ENCODE measurements at regions not wholly inside any gene's neighbourhood (a gene's known extent, or its start where the extent isn't known, plus 50 kb on each side); places are given as distances from the start of the nearest gene placed in this dataset.

DNA sequence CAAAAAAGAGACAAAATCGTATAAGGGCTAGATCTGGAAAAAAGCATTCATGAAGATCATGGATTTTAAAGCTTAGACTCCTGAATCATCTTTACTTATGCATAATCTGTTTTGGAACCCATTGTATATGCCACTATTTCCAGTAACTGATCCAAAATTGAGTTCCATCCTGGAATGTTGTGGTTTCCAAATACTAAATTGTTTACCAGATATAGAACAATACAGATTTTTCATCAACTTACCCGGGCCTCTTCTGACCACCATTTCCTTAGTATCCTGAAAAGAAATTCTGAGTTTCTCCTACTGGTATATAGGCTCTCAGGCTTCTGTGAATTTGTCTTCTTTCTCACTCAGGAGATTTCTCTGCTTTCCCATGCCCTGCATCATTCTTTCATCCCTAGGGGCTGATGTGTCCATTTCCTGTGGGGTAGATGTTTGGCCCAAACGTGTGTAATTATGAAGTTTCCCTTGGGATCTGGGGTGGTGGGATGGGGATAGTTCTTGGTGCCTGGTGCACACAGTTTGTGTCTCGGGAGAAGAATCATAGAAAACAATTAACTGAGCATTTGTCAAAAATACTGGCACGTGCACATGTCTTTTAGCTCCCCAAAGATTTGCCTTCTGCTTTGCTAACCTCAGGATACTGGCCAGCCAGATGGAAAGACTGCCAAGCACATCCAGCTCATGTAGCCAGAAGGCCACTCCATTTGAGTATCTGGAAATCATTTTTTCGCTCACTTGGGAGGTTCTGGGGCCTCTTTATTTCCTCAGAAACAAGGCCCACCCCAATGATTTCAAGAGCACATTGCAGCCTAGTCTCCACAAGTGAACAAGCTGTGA, 127.8 kb downstream of the NTMT2 start:
- DNase-seq = no peak

DNA sequence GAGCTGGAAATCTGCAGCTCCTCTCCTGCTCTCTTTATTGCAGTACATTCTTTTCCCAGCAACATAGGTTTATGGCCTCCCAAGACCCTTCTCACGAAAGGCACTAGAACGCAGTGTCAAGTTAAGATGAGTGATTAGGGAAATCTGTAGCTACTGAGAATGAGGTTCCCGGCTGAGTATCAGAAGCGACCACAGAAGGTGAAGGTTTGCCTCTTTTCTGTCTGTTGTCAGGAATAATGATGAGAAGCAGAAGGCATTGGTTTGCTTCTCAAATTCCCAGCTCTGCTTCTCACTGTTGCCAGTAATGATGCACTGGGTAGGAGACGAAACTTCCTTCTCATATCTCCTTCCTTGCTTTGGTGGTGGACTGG, 128.4 kb downstream of the NTMT2 start:
- no peak for DNase-seq

DNA sequence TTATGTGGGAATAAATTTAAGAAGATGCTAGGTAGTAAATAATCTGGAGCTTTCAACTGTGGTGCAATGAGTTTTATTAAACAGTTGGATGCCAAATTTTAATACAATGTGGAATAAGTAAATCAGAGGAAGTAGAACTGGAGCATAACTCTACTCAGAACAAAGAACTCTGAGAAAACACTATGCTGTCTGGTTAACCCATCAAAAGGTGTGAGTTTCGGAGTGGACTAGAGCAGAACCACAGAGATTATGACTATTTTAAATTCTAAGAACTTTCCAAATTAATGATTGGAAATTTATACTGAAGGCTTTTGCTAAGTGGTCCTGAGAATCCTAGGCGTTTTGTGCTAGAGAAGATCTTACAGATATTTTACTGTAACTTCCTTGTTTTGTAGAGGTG, 132.2 kb downstream of the NTMT2 start:
- no peak for DNase-seq

- no peak for DNase-seq
Observed at GRCh38 chr1:170284016-170284415, 138.3 kb downstream of the NTMT2 start.

- DNase-seq = no peak
Observed at GRCh38 chr1:170284512-170284911, 138.8 kb downstream of the NTMT2 start.

- no peak for DNase-seq
Observed at GRCh38 chr1:170284951-170285350, 139.2 kb downstream of the NTMT2 start.

GRCh38 chr1:170288155-170288554, 142.4 kb downstream of the NTMT2 start:
- DNase-seq = no peak

DNA sequence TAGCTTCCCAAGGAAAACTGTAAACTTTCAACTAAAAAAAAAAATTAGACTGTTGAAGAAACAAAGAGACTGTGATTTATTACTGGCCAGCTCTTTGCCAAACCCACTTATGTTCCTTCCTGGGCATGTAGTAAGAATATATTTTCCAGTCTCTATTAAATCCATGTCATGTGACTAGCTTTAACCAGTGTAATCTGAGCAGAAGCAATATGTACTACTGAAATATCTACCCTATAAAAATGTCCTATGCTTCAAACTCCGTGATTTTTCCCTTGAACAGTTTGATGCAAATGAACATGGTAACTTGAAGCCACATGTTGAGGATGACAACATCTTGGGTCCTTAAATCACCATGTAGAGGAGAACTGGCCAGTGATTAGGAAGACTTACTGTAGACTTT, 144.5 kb downstream of the NTMT2 start:
- DNase-seq = no peak

DNA sequence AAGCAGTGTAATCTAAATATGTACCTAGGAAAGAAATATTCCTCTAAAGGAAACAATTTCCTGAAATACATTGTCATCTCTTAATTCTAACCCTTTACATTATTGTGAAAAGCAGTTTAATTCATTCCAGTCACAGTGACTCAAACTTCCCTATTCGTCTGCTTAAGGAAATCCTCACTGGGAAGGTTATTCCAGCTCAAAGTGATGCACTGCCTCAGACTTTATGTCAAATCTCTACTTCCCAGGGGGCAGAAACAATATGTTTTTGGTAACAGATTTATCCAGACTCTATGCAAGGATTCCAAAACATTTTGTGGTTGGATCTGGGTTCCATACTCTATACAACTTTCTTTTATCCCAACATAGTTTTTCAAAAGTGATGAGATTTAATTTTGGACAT, 145.2 kb downstream of the NTMT2 start:
- no peak for DNase-seq

DNA sequence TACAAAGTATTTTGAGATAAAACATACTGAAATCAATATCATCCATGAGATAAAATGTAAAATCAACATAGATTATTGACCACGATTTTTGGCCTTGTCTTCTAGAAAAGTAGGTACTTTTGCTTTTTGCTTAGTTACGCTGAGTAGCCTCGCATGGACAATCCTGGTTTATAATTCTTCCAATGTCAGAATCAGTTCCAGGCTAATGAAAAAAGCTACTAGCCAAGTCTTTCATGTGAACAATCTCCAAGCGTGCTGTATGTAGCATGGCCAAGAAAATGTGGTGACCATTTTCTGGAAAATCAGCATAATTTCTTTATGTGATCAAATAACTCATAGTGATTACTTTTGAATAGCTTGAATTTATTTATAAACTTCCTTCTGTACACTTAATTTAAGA, 145.8 kb downstream of the NTMT2 start:
- no peak for DNase-seq

GRCh38 chr1:170296211-170296610, 150.5 kb downstream of the NTMT2 start:
- no peak for DNase-seq

- DNase-seq = no peak
Observed at GRCh38 chr1:170296642-170297041, 150.9 kb downstream of the NTMT2 start.

- DNase-seq = no peak
Observed at GRCh38 chr1:170301596-170301995, 155.8 kb downstream of the NTMT2 start.

DNA sequence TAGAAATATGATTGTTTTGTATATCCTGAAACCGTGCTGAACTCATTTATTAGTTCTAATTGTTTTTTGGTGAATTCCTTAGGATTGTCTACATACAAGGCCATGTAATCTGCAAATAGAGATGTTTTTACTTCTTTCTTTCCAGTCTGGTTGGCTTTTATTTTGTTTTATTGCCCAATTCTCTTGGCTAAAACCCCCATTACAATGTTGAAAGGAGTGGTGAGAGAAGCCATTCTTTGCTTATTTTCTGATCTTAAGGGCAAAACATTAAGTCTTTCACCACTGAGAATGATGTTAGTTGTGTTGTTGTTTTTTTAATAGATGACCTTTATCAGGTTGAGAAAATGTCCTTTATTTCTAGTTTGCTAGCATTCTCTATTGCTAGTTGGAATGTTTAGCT, 157.3 kb downstream of the NTMT2 start:
- no peak for DNase-seq

GRCh38 chr1:170305777-170306512, 160.2 kb downstream of the NTMT2 start:
- DNase-seq = no peak

GRCh38 chr1:170306513-170306910, 160.8 kb downstream of the NTMT2 start:
- DNase-seq = no peak

- DNase-seq = no peak
Observed at GRCh38 chr1:170306948-170307347, 161.2 kb downstream of the NTMT2 start.

DNA sequence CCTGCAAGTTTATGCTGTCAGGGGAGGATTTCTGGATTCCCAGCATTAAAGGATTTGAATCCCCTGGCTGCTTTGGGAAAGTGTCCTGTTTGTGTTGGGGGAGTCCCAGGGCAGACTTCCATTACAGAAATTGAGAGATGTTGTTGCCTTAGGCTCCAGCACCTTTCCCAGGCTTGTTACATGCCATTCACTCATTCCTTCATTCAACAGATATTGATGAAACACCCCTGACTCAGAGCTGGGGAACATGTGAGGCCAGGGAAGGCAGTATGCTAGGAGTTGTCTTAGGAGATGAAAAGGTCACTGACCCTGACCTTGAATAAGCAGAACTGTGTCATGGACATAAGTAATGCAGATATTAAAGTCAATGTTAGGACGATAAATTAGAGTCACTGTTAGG, 161.7 kb downstream of the NTMT2 start:
- DNase-seq = no peak

- no peak for DNase-seq
Observed at GRCh38 chr1:170309389-170310013, 163.7 kb downstream of the NTMT2 start.

GRCh38 chr1:170310014-170310405, 164.3 kb downstream of the NTMT2 start:
- DNase-seq = no peak

- no peak for DNase-seq
Observed at GRCh38 chr1:170310951-170311350, 165.2 kb downstream of the NTMT2 start.

DNA sequence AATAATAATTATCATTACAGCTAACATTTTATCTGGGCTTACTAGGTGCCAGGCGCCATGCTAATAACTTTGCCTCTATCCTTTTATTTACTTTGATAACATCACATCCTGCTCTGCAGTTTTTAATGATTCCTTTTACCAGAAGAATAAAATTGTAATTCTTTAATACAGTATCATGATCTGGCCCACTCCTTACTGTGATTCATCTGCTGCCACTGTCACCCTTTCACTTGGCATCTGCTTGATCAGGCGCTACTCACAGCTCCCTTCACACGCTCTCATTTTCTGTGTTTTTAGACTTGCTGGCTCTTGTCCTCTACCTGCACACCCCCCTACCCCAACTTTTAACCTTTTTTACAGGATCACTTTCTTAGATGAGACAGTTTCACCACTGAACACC, 167.5 kb downstream of the NTMT2 start:
- DNase-seq = no peak

GRCh38 chr1:170316270-170316669, 170.5 kb downstream of the NTMT2 start:
- no peak for DNase-seq

DNA sequence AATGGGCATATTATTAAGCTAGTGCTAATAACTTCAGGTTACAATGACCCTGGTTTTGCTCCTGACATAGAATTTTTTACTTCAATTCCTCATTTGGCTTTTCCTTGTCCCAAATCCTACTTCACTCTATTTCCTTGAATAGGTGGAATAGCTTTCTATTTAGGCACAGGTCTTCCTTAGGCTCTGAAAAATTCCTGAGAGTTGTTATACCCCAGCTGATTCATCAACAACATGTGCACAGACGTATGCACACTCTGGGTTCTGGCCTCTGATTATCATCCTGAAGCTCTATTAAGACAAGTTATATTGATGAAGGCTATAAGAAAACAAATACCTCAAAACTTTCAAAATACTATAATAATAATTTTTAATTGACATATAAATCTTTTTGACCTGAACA, 172.4 kb downstream of the NTMT2 start:
- no peak for DNase-seq
